H9 (cell line): ENCODE measurements at regions not wholly inside any gene's neighbourhood (a gene's known extent, or its start where the extent isn't known, plus 50 kb on each side); places are given as distances from the start of the nearest gene placed in this dataset.
"Not testable (repeated sequence)": the region's sequence is repeated elsewhere in the genome, so short reads cannot be mapped to it uniquely, and the experiment has no call there.

Source experiments
- DNase-seq: peaks from one replicate; pipeline ENCODE4 v3.0.0-alpha.2; 2017
- H2AFZ ChIP-seq: one replicate; pipeline ENCODE4 v1.6.1; 2013; ENCODE audit warnings: mild to moderate bottlenecking, low read length, control low read depth, moderate library complexity
- H2AK5ac ChIP-seq: 2 replicates; pipeline ENCODE4 v1.6.1; 2013; ENCODE audit warnings: low read length, control low read depth, mixed read lengths; ENCODE audit not compliant: insufficient read length
- H2BK120ac ChIP-seq: one replicate; pipeline ENCODE4 v1.6.1; 2013; ENCODE audit warnings: low read depth, mild to moderate bottlenecking, low read length, control low read depth, inconsistent platforms; ENCODE audit not compliant: poor library complexity, severe bottlenecking
- H2BK12ac ChIP-seq: 2 replicates; pipeline ENCODE4 v1.6.1; 2013; ENCODE audit warnings: low read length, control low read depth, mixed read lengths, low read depth; ENCODE audit not compliant: insufficient read length
- H2BK15ac ChIP-seq: 2 replicates; pipeline ENCODE4 v1.6.1; 2013; ENCODE audit warnings: low read depth, low read length, control low read depth
- H2BK20ac ChIP-seq: one replicate; pipeline ENCODE4 v1.6.1; 2013; ENCODE audit warnings: low read depth, mild to moderate bottlenecking, low read length, control low read depth, inconsistent platforms; ENCODE audit not compliant: poor library complexity, severe bottlenecking
- H2BK5ac ChIP-seq: 2 replicates; pipeline ENCODE4 v1.6.1; 2013; ENCODE audit warnings: low read length, control low read depth, mixed read lengths; ENCODE audit not compliant: insufficient read length
- H3K14ac ChIP-seq: 2 replicates; pipeline ENCODE4 v1.6.1; 2013; ENCODE audit warnings: low read length, control low read depth; ENCODE audit not compliant: insufficient read depth
- H3K18ac ChIP-seq: 2 replicates; pipeline ENCODE4 v1.6.1; 2013; ENCODE audit warnings: low read depth, mild to moderate bottlenecking, mixed read lengths, low read length, control low read depth; ENCODE audit not compliant: insufficient read length
- H3K23ac ChIP-seq: 2 replicates; pipeline ENCODE4 v1.6.1; 2013; ENCODE audit warnings: low read length, control low read depth, mixed read lengths, low read depth; ENCODE audit not compliant: insufficient read length
- H3K23me2 ChIP-seq: 2 replicates; pipeline ENCODE4 v1.6.1; 2013; ENCODE audit warnings: low read depth, mild to moderate bottlenecking, mixed read lengths, low read length, control low read depth; ENCODE audit not compliant: insufficient read length, poor library complexity, severe bottlenecking
- H3K27ac ChIP-seq: 2 replicates; pipeline ENCODE4 v1.5.1; 2013; ENCODE audit warnings: low read length, control low read depth, mixed read lengths, low read depth; ENCODE audit not compliant: insufficient read length
- H3K27me3 ChIP-seq: 2 replicates; pipeline ENCODE4 v1.6.1; 2013; ENCODE audit warnings: low read length, control low read depth, inconsistent platforms; ENCODE audit not compliant: insufficient read depth
- H3K4ac ChIP-seq: 2 replicates; pipeline ENCODE4 v1.6.1; 2013; ENCODE audit warnings: low read depth, mild to moderate bottlenecking, control low read depth, inconsistent platforms, low read length, moderate library complexity
- H3K4me1 ChIP-seq: 2 replicates; pipeline ENCODE4 v1.6.1; 2013; ENCODE audit warnings: low read length, control low read depth, inconsistent platforms; ENCODE audit not compliant: insufficient read depth
- H3K4me2 ChIP-seq: 2 replicates; pipeline ENCODE4 v1.6.1; 2013; ENCODE audit warnings: low read length, control low read depth, mixed read lengths; ENCODE audit not compliant: insufficient read length, insufficient read depth
- H3K56ac ChIP-seq: 2 replicates; pipeline ENCODE4 v1.6.1; 2013; ENCODE audit warnings: low read depth, mild to moderate bottlenecking, mixed read lengths, low read length, control low read depth; ENCODE audit not compliant: insufficient read length
- H3K79me1 ChIP-seq: 2 replicates; pipeline ENCODE4 v1.6.1; 2013; ENCODE audit warnings: low read depth, mild to moderate bottlenecking, moderate library complexity, low read length, control low read depth, inconsistent platforms; ENCODE audit not compliant: insufficient read depth, poor library complexity, severe bottlenecking
- H3K79me2 ChIP-seq: 2 replicates; pipeline ENCODE4 v1.6.1; 2013; ENCODE audit warnings: low read length, control low read depth, inconsistent platforms; ENCODE audit not compliant: insufficient read depth
- H3K9ac ChIP-seq: 2 replicates; pipeline ENCODE4 v1.6.1; 2013; ENCODE audit warnings: low read length, control low read depth, mixed read lengths; ENCODE audit not compliant: insufficient read length; ENCODE audit errors: extremely low read depth
- H3K9me3 ChIP-seq: one replicate; pipeline ENCODE4 v1.6.1; 2013; ENCODE audit warnings: low read depth, low read length, inconsistent platforms; ENCODE audit not compliant: control insufficient read depth
- H3T11ph ChIP-seq: one replicate; pipeline ENCODE4 v1.6.1; 2013; ENCODE audit warnings: mild to moderate bottlenecking, low read length, control low read depth, inconsistent platforms
- H4K20me1 ChIP-seq: one replicate; pipeline ENCODE4 v1.6.1; 2013; ENCODE audit not compliant: control insufficient read depth, insufficient read length, insufficient read depth
- H4K5ac ChIP-seq: 2 replicates; pipeline ENCODE4 v1.6.1; 2013; ENCODE audit warnings: low read depth, mild to moderate bottlenecking, mixed read lengths, low read length, control low read depth; ENCODE audit not compliant: insufficient read length
- H4K8ac ChIP-seq: replicated peaks from 2 replicates; pipeline ENCODE4 v1.6.1; 2013; ENCODE audit warnings: low read length, control low read depth, mixed read lengths, low read depth; ENCODE audit not compliant: insufficient read length
- H4K91ac ChIP-seq: 2 replicates; pipeline ENCODE4 v1.6.1; 2013; ENCODE audit warnings: low read depth, mild to moderate bottlenecking, moderate library complexity, mixed read lengths, low read length, control low read depth; ENCODE audit not compliant: insufficient read length
- H3K27ac Mint-ChIP-seq, 3 experiments: 2 replicates in 2 of 3; 3 replicates in 1 of 3; pipeline ENCODE4 v1.8.0; 2020 to 2021; ENCODE audit warnings: mixed read lengths in 3 of 3, mild to moderate bottlenecking in 1 of 3, moderate library complexity in 1 of 3
- H3K27me3 Mint-ChIP-seq: 2 replicates; pipeline ENCODE4 v1.8.0; 2021; ENCODE audit warnings: low read depth, mild to moderate bottlenecking, moderate library complexity, mixed read lengths
- H3K36me3 Mint-ChIP-seq, 3 experiments: 2 replicates in 2 of 3; 3 replicates in 1 of 3; pipeline ENCODE4 v1.8.0; 2020 to 2021; ENCODE audit warnings: low read depth in 3 of 3, mixed read lengths in 3 of 3; ENCODE audit not compliant: insufficient read depth in 1 of 3
- H3K4me1 Mint-ChIP-seq, 2 experiments: 2 replicates each; pipeline ENCODE4 v1.8.0; 2020; ENCODE audit warnings: mixed read lengths in 2 of 2
- H3K4me3 Mint-ChIP-seq, 2 experiments: 2 replicates in 1 of 2; 3 replicates in 1 of 2; pipeline ENCODE4 v1.8.0; 2020 to 2021; ENCODE audit warnings: mild to moderate bottlenecking in 2 of 2, mixed read lengths in 2 of 2, moderate library complexity in 1 of 2
- H3K9me3 Mint-ChIP-seq, 2 experiments: 2 replicates in 1 of 2; 3 replicates in 1 of 2; pipeline ENCODE4 v1.8.0; 2020; ENCODE audit warnings: mild to moderate bottlenecking in 2 of 2, mixed read lengths in 2 of 2, moderate library complexity in 1 of 2
- WGBS: extraction: QIAGEN DNeasy Blood & Tissue Kit; methylation state at CpG from one replicate; pipeline ENCODE4 v1.1.7; 2013; ENCODE audit warnings: missing lambda C conversion rate, low lambda C conversion rate, mixed read lengths; ENCODE audit not compliant: insufficient read length; ENCODE audit errors: extremely low coverage; 5-methylcytosine and 5-hydroxymethylcytosine counted together

DNA sequence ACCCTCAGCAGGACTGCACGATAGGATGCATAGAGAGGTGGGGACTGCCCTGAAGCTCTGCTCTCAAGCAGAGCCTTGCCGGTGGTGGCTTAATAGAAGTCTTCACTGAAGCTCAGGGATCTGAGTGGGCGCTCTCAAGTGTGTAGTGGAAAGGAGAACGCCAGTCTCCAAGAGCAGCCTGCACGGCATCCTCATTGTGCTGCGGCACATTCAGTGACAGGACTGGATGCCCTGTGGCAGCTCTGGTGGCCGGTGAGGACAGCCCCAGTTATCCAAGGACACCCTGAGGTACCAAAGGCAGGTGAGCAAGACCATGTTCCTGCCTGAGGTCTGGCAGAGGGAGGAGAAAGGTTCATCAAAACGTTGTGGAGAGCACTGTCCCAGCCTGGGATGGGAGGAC is 98.8 kb upstream of the SPATA31A3 start:
- H3K4ac ChIP-seq, DNase-seq, H4K8ac ChIP-seq, H3K27me3 Mint-ChIP-seq, H3K27ac ChIP-seq, H3K4me2 ChIP-seq, H4K5ac ChIP-seq, H4K91ac ChIP-seq, H3T11ph ChIP-seq, H3K27me3 ChIP-seq, H2BK12ac ChIP-seq, H2BK20ac ChIP-seq, H2AK5ac ChIP-seq, H3K9me3 Mint-ChIP-seq, H3K14ac ChIP-seq, H3K36me3 Mint-ChIP-seq, H3K9me3 ChIP-seq, H3K23me2 ChIP-seq, H3K23ac ChIP-seq, H2BK120ac ChIP-seq, H2AFZ ChIP-seq, H3K79me2 ChIP-seq, H2BK5ac ChIP-seq, H3K79me1 ChIP-seq, H3K4me1 Mint-ChIP-seq, H3K4me1 ChIP-seq, H3K18ac ChIP-seq, H3K9ac ChIP-seq, H3K4me3 Mint-ChIP-seq, H3K27ac Mint-ChIP-seq, H3K56ac ChIP-seq, H2BK15ac ChIP-seq, H4K20me1 ChIP-seq: not testable (repeated sequence)
- no CpG with 5 or more reads among the region's 8 CpGs for WGBS

DNA sequence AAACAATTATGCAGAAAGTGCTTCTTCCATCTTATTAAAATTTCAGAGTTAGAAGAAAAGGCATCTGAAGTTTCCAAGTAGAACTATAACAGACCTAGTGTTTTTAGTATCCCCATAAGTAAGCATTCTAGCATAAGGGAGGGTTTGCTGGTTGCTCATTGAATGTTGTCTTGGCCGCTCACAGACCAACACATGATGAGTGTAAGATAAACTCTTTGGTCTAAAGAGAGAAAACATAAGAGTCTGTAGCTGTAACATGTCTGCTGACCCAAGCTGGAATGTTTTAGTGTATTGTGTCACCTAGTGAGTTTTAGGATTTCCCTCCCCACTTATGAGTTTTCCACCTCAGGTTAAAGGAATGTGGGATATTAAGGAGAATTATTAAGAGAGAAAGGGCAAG is 94.5 kb upstream of the SPATA31A3 start:
- no CpG with 5 or more reads among the region's 1 CpG for WGBS
- not testable (repeated sequence) for H3K23me2 ChIP-seq, H4K91ac ChIP-seq, H4K20me1 ChIP-seq, H3K27me3 ChIP-seq, H3K14ac ChIP-seq, H2BK12ac ChIP-seq, H2AK5ac ChIP-seq, H3K9me3 ChIP-seq, H3K4me1 Mint-ChIP-seq, H2AFZ ChIP-seq, H3K4ac ChIP-seq, H3K23ac ChIP-seq, H3K18ac ChIP-seq, H3K27ac Mint-ChIP-seq, H3K9me3 Mint-ChIP-seq, H4K8ac ChIP-seq, H3K79me2 ChIP-seq, H3K4me3 Mint-ChIP-seq, H3K36me3 Mint-ChIP-seq, H3K56ac ChIP-seq, H3K9ac ChIP-seq, H3K4me1 ChIP-seq, H2BK15ac ChIP-seq, H2BK20ac ChIP-seq, H3K27me3 Mint-ChIP-seq, H2BK5ac ChIP-seq, DNase-seq, H3K27ac ChIP-seq, H3K79me1 ChIP-seq, H3K4me2 ChIP-seq, H3T11ph ChIP-seq, H2BK120ac ChIP-seq, H4K5ac ChIP-seq
